HT1080 (cell line): ENCODE measurements at regions not wholly inside any gene's neighbourhood (a gene's known extent, or its start where the extent isn't known, plus 50 kb on each side); places are given as distances from the start of the nearest gene placed in this dataset.
A peak's percentile ranks its signal among the peaks of the same experiment; 100 is the strongest.
"Not testable (repeated sequence)": the region's sequence is repeated elsewhere in the genome, so short reads cannot be mapped to it uniquely, and the experiment has no call there.

Experiments
- DNase-seq: peaks from one replicate; pipeline ENCODE4 v3.0.0-alpha.2; 2015; ENCODE audit warnings: low read depth

DNA sequence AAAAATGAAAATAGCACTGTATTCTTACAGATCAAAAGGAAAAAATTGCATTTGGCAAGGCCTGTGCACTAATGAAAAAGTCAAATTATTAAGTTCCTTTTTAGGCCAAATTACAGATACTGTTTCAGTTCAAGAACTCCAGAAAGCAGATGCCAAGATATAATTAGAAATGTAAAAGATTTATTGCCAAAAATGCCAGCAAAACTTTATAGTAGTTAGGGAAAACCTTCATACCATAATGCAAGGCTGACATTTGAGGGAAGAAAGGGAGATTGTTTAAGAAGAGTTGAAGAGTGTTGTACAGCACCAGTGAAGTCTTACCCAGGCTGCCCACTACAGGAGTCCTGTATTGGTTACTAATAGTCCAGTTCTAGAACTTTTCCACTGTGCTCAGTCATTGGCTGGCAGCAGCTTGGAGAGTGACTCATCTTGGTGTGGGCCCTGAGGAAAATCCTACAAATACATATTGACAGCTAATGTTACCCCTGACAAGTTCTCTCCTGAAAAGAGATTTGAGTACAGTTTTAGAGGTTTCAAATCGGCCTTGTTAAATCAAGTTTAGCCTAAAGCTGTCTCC lies 600.4 kb downstream of the C12orf50 start:
- peak; percentile 51 for DNase-seq

DNA sequence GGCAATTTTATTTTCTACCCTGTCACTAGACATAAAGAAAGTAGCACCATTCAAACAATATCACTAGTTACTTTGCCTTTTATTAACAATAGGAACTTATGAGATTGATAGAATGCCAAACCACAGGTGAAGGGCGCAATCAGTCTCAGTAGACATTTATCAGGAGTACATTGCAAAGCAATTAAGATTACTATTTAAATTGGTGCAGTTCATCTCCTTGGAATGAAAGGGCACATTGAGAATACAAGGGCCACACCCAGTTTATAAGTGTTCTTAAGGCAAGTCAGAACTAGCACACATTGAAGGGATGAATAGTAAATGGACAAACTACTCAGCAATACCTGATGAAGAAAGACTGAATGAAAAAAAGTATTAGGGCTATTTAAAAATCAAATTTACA lies 601.4 kb downstream of the C12orf50 start:
- no peak for DNase-seq

DNA sequence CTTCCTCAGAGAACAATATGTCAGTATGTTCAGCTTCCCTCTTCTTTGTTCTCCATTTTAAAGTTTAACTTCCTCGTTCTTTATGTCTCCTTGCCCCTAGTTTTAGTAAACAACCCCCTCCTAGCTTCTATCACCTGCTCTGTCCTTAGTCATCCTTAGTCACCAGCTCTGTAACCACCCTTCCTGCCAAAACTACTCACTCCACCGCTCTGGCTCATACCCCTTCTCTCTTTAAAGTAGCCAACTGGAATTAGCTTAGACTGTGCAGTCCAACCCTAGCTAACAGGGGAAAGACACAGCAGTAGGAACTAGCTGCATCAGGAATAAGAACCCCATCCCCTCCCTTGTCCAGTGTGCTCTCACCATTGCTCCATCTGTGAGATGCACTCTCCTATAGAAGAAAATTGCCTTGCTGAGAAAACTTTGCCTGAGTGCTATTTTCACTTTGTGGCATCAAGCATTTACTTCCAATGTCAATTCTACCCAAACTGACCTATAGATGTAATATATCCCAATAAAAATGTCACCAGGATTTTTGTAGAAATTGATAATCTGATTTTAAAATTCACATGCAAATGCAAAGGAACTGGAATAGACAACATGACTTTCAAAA lies 603.2 kb downstream of the C12orf50 start:
- peak; percentile 91 for DNase-seq

DNA sequence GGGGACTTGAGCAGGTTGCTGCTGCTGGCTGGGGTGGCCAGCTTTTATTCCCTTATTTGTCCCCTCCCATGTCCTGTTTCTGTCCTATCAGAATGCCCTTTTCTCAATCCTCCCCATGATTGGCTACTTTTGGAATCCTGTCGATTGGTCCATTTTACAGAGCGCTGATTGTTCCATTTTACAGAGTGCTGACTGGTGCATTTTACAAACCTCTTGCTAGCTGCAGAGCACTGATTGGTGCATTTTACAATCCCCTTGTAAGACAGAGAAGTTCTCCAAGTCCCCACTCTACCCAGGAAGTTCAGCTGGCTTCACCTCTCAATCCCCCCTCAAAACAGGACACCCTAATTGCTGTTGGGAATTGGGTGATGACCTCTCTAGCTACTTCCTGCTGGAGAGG lies 608.0 kb downstream of the C12orf50 start:
- not testable (repeated sequence) for DNase-seq

DNA sequence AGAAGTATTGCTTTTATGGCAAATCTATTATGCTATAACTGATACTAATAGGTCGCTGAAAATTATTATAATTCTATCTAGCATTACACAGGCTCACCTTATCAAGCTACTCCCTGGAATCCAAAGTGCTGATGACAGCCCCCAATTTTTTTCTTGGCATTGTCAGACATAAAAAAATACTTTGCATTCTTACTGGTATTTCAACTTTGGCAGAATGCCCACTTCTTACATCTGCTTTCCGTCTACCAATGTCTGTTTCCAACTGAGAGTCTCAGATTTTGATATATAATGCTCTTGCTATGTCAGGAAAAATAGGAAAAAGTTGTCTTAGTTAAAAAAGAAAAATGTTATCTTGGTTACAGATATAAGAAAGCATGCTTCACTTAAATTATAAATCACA lies 615.4 kb downstream of the C12orf50 start:
- no peak for DNase-seq

DNA sequence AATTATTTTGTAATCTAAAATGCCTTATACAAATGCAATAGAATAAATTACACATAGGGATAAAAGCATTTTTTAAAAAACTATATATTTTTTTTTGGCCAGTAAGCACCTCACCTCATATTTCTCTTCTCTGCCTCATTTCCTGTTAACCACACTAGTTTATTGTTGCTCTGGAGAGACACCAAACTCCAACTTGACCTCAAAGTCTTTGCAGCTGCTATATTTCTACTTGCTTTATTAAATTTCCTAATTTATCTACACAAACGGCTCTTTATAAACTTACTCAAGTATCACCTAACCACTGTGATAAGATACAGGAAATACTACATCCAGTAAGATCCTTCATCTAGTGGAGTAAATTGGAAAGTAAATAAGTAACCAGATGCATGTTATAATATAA lies 622.3 kb downstream of the C12orf50 start:
- DNase-seq: peak; percentile 52

DNA sequence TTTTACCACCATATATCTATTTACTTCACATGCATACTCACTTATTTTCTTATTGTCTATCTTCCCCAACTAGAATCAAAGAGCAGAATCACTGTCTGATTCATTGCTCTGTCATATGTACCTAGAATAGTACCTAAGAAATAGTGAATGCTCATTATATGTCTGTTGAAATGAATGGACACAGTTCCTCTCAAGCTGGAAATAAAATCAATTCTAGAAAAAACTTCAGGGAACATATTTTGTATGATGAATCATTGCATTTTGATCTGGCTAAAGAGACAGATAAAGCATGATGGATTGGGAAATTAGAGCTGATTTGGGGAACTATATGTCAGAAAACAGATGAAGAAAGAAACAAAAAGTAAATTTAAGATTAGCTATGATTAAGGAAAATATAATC lies 623.3 kb downstream of the C12orf50 start:
- DNase-seq: peak; percentile 25

DNA sequence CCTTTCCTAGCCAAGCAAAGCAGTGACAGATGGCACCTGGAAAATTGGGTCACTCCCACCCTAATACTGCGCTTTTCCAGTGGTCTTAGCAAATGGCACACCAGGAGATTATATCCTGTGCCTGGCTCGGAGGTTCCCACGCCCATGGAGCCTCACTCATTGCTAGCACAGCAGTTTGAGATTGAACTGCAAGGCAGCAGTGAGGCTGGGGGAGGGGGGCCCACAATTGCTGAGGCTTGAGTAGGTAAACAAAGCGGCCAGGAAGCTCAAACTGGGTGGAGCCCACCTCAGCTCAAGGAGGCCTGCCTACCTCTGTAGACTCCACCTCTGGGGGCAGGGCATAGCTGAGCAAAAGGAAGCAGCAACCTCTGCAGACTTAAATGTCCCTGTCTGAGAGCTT lies 635.0 kb downstream of the C12orf50 start:
- DNase-seq: not testable (repeated sequence)

DNA sequence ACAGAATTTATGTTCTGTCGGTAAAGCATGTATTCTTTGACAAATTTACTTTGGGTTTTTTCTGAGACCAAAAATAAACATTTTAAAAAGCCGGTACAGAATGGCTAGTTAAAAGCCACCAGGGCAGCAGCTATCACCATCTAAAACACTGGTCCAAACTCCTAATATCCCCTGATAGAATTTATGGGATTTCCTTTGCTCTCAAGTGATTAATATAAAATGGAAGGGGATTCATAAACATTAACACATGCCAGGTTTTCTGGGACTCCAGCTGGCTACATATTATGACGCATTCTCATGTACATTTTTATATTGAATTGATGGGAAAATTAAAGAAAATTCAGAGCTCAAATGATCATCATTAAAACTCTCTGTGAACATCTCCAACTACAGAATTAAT lies 640.8 kb downstream of the C12orf50 start:
- no peak for DNase-seq

DNA sequence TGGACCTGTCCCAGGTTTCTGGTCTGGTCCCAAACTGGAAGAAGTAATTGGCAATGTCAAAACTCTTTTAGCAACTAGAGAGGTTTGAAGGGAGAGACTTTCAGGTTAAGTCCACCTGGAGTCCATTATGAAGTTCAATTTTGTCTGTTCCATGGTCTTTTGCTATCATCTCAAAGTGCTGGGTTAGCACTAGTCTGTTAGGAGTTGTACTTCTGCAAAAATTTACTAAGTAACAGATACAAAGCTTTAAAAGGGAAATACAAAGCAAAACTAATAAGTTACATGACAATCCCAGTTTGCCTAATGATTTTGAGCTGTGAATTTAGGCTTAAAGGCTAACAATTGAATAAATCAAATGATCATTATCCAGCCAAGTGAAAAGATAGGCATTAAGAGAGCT lies 643.9 kb downstream of the C12orf50 start:
- no peak for DNase-seq

DNA sequence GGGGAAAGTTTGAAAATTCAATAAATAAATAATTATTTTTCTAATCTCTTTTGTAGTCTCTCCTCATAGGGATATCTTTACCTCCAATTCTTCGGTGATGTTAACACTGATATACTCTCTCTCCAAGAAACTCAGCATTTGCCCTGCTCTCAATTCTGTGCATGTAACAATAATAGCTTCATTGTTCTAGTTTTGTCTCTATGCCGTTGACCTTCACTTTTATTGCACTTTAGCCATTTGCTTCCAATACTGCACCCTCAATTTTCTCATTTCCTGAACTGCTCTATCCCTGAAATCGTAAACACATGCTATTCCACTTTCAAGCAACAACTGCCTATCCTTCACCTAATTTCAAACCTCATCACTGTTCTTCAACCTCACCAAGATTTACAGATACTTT lies 645.0 kb downstream of the C12orf50 start:
- no peak for DNase-seq

DNA sequence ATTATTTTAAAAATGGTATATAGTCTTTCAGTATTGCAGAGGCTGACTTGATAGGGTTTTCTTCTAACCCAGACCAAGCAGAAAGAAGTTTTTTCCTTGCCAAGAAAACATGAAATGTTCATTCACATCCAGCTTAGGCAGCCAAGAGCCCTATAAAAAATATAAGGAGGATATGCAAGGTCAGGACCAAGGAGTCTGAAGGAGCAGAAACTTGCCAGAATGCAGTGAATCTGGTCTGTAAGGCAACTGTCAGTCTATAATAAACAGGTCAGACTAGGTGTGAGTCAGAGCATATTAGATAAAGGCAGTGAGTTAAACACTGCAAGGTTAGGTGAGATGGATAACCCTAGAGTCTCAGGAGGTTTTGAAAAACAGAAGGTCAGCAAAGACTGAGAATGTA lies 645.5 kb downstream of the C12orf50 start:
- DNase-seq: peak; percentile 4

DNA sequence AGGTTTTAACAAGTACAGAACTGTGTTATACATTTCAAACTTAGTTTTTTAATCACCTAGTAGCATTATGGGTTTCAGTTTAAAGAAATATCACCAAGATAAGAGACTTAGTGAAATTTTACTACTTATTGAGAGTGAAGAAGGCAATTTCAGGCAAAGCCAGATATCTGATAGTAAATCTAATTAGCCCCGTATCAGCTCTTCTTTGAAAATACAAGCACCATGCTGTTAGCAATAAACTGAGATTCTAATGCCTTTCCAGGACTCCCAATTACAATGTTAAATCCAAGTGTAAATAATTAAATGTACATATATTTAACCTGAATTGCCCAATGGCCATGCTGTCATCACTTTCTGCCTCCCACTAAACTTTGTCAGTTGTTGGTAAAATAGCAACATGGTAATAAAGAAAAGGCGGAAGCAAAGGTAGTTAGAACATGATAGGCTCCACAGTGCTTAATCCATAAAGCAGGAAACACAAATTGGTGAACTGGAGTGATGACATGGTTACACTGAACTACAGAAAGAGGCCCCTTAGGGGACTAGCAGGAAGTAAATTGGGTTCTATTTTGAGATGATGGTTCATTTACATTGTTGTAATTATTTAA lies 646.1 kb downstream of the C12orf50 start:
- no peak for DNase-seq

DNA sequence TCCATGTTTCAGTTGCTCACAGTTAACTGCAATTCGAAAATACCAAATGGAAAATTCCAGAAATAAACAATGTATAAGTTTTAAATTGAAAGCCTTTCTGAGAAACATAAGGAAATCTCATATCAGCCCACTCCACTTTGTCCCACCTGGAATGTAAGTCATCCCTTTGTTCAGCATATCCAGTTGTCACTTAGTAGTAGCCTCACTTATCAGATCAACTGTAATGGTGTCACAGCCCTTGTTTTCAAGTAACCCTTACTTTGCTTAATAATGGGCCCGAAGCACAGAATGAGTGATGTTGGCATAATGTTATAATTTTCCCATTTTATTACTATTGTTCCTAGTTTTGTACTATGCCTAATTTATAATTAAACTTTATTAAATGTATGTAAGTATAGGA lies 646.8 kb downstream of the C12orf50 start:
- no peak for DNase-seq

DNA sequence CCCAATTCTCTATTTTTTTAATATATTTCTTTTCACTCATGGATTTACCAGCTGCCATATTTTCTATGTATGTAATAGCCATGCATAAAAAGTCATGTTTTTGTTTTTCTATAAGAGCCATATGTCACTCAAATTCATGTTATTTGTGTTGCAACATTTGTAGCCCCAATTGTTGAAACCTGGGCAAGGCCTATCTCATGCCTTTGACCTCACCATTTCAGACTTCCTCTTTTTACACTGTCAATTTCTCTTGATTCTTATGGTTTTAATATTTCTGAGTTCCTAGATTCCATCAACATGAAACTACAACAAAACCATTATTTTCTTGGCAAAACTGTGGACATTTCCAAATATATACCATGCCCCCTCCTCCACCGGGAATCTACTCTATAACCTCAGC lies 647.5 kb downstream of the C12orf50 start:
- DNase-seq: no peak

DNA sequence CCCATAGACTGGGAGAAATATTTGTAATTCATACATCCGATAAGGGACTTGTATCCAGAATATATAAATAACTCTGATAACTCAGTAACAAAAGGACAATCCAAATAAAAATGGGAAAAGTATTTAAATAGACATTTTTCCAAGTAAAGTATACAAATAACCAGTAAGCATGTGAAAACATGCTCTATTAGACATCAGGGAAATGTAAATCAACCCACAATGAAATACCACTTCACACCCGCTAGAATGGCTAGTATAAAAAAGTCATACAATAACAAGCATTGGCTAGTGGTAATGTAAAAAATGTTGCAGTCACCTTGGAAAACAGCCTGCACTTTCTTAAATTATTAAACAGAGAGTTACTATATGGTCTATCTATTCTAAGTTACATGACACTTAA lies 650.7 kb downstream of the C12orf50 start:
- no peak for DNase-seq

DNA sequence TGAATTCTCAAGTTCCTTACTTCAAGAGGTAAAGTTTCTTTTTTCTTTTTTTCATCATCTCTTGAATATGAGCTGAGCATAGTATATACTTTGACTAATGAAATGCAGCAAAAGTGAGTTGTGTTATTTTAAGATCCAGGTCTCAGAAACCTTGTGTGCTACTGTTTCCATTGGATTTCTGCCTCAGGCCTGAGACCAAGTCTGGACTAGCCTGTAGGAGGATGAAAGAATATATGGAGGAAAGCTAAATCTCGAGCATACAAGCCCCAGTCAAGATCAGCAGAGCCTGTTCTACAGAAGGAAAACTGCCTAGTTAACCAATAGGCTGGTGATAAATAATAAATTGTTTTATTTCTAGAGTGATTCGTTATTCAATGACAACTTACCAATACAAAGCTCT lies 652.5 kb downstream of the C12orf50 start:
- DNase-seq: no peak

DNA sequence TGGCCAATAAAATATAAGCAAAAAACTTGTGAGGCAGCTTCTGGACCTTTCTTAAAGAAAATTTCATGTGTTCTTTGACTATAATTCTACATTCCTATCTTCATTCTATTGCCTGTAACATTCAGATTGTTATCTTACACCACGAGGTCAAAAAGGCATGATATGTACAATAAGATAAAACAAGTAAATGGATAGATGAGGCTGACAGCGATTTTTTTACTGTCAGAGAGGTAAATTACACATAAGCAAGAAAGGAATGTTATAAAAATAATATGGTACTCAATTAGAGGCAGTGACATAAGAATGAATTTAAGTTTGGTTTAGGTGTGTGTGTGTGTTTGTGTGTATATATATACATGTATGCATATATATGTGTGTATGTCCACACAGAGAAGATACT lies 660.0 kb downstream of the C12orf50 start:
- DNase-seq: no peak

DNA sequence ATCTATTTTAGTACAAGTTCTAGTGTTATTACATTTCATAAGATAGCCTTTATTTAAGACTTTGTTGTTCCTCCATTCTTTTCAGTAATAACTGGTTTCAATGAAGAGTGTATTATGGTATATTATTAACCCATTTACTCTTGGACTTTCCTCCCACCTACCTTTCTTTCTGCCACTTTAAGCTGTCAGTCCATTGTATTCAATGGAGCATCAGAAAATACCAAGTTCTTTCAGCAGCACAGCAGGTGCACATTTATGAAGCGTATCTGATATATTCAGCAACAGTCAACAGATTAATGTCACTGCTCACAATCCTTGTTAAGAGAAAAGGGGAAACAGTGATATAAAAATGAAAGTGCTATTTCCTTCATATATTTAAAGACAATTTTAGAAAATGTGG lies 660.9 kb downstream of the C12orf50 start:
- DNase-seq: no peak

DNA sequence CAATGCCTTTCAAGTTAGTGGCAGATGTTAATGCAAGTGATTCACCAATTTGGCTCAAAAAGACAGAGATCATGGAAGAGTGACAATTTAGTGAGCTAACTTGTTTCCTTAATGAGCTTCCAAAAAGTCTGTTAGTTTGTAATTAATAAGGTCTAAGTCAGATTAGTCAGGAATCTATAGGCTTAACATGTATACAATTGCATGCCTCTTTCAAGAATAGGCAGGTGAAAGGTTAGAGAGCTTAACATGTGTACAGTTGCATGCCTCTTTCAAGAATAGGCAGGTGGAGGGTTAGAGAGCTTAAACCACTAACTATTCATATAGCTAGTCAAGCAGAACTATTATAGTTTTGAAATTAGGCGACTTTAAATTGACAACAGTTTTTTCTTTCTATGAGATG lies 663.8 kb downstream of the C12orf50 start:
- DNase-seq: no peak

DNA sequence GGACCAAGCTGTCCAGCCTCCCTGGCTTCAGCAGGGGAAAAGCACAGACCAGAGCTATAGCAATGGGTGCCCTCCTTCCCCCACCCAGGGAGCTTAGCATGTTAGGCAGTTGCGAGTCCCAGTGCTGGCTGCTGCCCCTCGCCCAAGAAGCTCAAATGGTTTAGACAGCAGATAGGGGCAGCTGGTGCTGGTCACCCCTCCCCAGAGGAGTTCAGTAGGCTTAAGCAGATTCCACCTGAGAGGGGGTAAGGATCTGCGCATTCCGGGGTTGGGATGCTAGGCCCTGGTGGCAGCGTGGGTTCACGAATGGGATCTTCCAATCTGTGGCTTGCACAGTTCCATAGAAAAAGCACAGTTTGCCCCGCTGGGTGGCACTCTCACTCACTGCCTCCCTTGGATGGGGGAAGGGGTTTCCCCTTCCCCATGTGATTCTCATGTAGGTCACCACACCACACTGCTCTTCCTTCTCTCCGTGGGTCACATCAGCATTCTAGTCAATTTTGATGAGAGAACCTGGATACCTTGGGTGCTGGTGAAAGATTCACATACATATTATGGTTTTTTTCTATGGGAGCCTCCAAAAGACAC lies 665.6 kb downstream of the C12orf50 start:
- peak; percentile 15 for DNase-seq

DNA sequence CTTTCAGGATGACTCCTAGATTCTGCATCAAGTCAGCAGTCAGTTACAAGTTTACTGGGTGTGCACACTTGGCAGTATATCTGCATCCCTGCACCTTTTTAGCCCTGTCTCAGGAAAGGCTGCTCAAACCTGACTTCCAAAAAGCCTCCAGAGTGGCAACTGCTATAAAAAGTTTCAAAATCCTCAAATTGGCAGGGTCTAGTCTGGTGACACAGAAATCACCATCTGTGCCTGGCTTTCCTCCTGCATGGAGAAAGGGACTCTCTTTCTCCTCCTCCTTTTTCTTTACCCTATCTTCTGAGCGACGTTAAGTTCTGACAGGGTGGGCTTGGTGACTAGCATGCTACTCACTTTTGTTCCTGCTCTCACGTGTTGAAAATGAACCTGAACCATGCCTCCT lies 679.5 kb downstream of the C12orf50 start:
- no peak for DNase-seq

DNA sequence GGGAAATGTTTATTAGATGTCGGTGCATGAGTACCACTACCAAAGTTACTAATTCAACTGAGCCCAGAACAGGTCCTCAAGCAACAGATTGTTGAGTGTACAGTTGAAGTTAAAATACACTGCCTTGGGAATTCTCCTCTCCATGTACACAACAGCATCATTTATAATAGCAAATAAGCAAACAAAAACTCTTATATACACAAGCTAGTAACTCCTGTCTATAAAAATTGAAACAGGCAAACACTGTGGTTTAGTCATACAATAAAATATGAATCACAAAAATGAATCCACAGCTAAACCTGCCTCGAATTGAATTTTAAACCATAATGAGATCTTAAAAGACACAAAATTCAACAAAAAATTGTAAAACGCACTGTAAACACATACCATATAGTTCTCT lies 681.1 kb downstream of the C12orf50 start:
- no peak for DNase-seq
